Heart left ventricle (tissue), 16 donors: ENCODE measurements at regions not wholly inside any gene's neighbourhood (a gene's known extent, or its start where the extent isn't known, plus 50 kb on each side); places are given as distances from the start of the nearest gene placed in this dataset.

Source experiments
- ATAC-seq, 4 donors: fragments of 200-7000 bp; cut with Tn5 transposase; one replicate each; pipeline ENCODE4 v1.9.1; 2020 to 2022; ENCODE audit warnings: moderate library complexity in 4 of 4, mild to moderate bottlenecking in 3 of 4, moderate number of reproducible peaks in 1 of 4
- DNase-seq, 5 donors: peaks; one replicate each; pipeline ENCODE4 v3.0.0-alpha.2; 2020
- H3K27ac ChIP-seq, 12 donors: fragments of 200-600 bp; sonication (generic) in 4 of 12; one replicate each; pipeline versions ENCODE4 v1.5.0 to v1.8.0; 2016 to 2022; ENCODE audit warnings: mild to moderate bottlenecking in 2 of 12
- H3K27me3 ChIP-seq, 9 donors: fragments of 200-600 bp; sonication (generic) in 2 of 9; one replicate each; pipeline versions ENCODE4 v1.5.1 to v1.8.0; 2016 to 2022; ENCODE audit warnings: mild to moderate bottlenecking in 3 of 9
- H3K36me3 ChIP-seq, 9 donors: fragments of 200-600 bp; sonication (generic) in 2 of 9; one replicate each; pipeline versions ENCODE4 v1.5.0 to v1.8.0; 2018 to 2022; ENCODE audit warnings: mild to moderate bottlenecking in 2 of 9
- H3K4me1 ChIP-seq, 12 donors: fragments of 200-600 bp; sonication (generic) in 4 of 12; one replicate each; pipeline versions ENCODE4 v1.5.0 to v1.8.0; 2016 to 2022; ENCODE audit warnings: mild to moderate bottlenecking in 3 of 12
- H3K4me3 ChIP-seq, 12 donors: fragments of 200-600 bp; sonication (generic) in 4 of 12; one replicate each; pipeline versions ENCODE4 v1.5.0 to v1.8.0; 2017 to 2022; ENCODE audit warnings: mild to moderate bottlenecking in 9 of 12, moderate library complexity in 4 of 12
- H3K9me3 ChIP-seq, 12 donors: fragments of 200-600 bp; sonication (generic) in 4 of 12; one replicate each; pipeline versions ENCODE4 v1.5.0 to v1.8.0; 2016 to 2022; ENCODE audit warnings: mild to moderate bottlenecking in 1 of 12
- CTCF ChIP-seq, 12 donors: fragments of 200-600 bp; sonication (generic) in 4 of 12; IDR thresholded peaks; one replicate each; pipeline versions ENCODE4 v1.5.0 to v1.8.0; 2018 to 2022; ENCODE audit warnings: antibody characterized with exemption in 12 of 12, mild to moderate bottlenecking in 5 of 12
- POLR2A ChIP-seq, 2 donors: fragments of 450-650 bp; IDR thresholded peaks; one replicate each; pipeline ENCODE4 v1.6.1; 2017; ENCODE audit warnings: antibody characterized with exemption in 2 of 2, mild to moderate bottlenecking in 2 of 2, moderate library complexity in 2 of 2
- WGBS, 4 donors: extraction: QIAGEN DNeasy Blood & Tissue Kit in 2 of 4; methylation state at CpG; one replicate each; pipeline versions ENCODE4 v1.1.5 to v1.1.7; 2013 to 2018; 5-methylcytosine and 5-hydroxymethylcytosine counted together
- intact Hi-C, 10 donors: fragments of 100-400 bp; cut with DNase I; formaldehyde crosslinking; loops; one replicate each; pipeline versions ENCODE4 v1.11.1 to v1.14.2; 2022
- donor health status: ischemic (EF 13 %, LVEDD 7.1; RV severe dilation, severe dysfunction).
- donor health status: healthy with polysubstance abuse.
- donor health status: DM: no; HTN: yes; CAD: no.
- donor health status: DM: no; HTN: no; CAD: no.
- donor health status: ischemic (EF 25% LVEDD 6.9; RV normal size, moderate dysfunction).
- donor health status: ischemic (EF 25% LVEDD 5.7; RV mildly dilated, moderate dysfunction).
- donor health status: healthy.
- donor health status: DM: yes; HTN: yes; CAD: no.
- donor health status: ischemic (EF 35%, LVEDD 5.7; RV mildly dilated, moderate dysfunction).
- donor health status: nonischemic (EF 11% LVEDD 7.7; RV severe dilation, severe dysfunction).
- donor health status: DM: yes; HTN: yes; CAD: no.
- donor health status: PGD.
- donor health status: ischemic (EF 29% LVEDD 5.4; RV normal size, mild dysfunction).
- donor health status: nonischemic (EF 23%, LVEDD 6.1; RV moderate dilation, normal function).

GRCh38 chr6:1176567-1176966, 135.3 kb upstream of the FOXQ1 start:
- 72 to 87% (median 84%) methylated on average over 6 of the region's 6 CpGs for WGBS, 4 donors
- no peak for TF ChIP-seq CTCF (IDR thresholded peaks at IDR 0.05)
- no peak for TF ChIP-seq POLR2A (IDR thresholded peaks at IDR 0.05)

GRCh38 chr6:1175877-1176276, 136.0 kb upstream of the FOXQ1 start:
- H3K27ac ChIP-seq = no peak overlapping the region
- intact Hi-C loops = no loop called here
- H3K4me1 ChIP-seq = no peaks in the 10 kb centered on the region
- no peaks in the 10 kb centered on the region for H3K36me3 ChIP-seq
- TF ChIP-seq POLR2A (IDR thresholded peaks at IDR 0.05) (no peak), CTCF (IDR thresholded peaks at IDR 0.05) (no peak)
- no peaks in the 10 kb centered on the region for H3K9me3 ChIP-seq
- peaks cover 0 to 5% (median 0%) of the 10 kb centered on the region in 9 donors for H3K27me3 ChIP-seq
- H3K4me3 ChIP-seq = no peak overlapping the region
- ATAC-seq (no peak), DNase-seq (no peak)
- 73 to 83% (median 76%) methylated on average over 4 of the region's 4 CpGs for WGBS, 4 donors

More at GRCh38 chr6:1176567-1176966, 135.3 kb upstream of the FOXQ1 start:
- DNase-seq (no peak), ATAC-seq (no peak)
- no peaks in the 10 kb centered on the region for H3K36me3 ChIP-seq
- H3K4me1 ChIP-seq = no peaks in the 10 kb centered on the region
- H3K27me3 ChIP-seq = peaks cover 0 to 5% (median 0%) of the 10 kb centered on the region in 9 donors
- intact Hi-C loops = no loop called here
- no peaks in the 10 kb centered on the region for H3K9me3 ChIP-seq
- H3K27ac ChIP-seq = no peak overlapping the region
- no peak overlapping the region for H3K4me3 ChIP-seq

- TF ChIP-seq CTCF (IDR thresholded peaks at IDR 0.05) (no peak), POLR2A (IDR thresholded peaks at IDR 0.05) (no peak)
- WGBS, 4 donors = 37 to 42% (median 38%) methylated on average over 8 of the region's 8 CpGs
- H3K4me1 ChIP-seq = no peaks in the 10 kb centered on the region
- peaks cover 0 to 7% (median 0%) of the 10 kb centered on the region in 9 donors for H3K27me3 ChIP-seq
- H3K9me3 ChIP-seq = no peaks in the 10 kb centered on the region
- H3K27ac ChIP-seq = no peak overlapping the region
- ATAC-seq (no peak), DNase-seq (peak in 1 of 5 donors; percentile 24)
- no peak overlapping the region for H3K4me3 ChIP-seq
- intact Hi-C loops = no loop called here
- H3K36me3 ChIP-seq = no peaks in the 10 kb centered on the region
Observed at GRCh38 chr6:1170794-1171193, 141.1 kb upstream of the FOXQ1 start.

GRCh38 chr6:1164600-1164999, 147.3 kb upstream of the FOXQ1 start:
- no peaks in the 10 kb centered on the region for H3K36me3 ChIP-seq
- H3K4me1 ChIP-seq = no peaks in the 10 kb centered on the region
- intact Hi-C loops = no loop called here
- H3K4me3 ChIP-seq = no peak overlapping the region
- ATAC-seq = no peak
- H3K27ac ChIP-seq = no peak overlapping the region
- TF ChIP-seq CTCF (IDR thresholded peaks at IDR 0.05) = no peak
- TF ChIP-seq POLR2A (IDR thresholded peaks at IDR 0.05) = no peak
- no peak for DNase-seq
- H3K27me3 ChIP-seq = peaks cover 0 to 27% (median 0%) of the 10 kb centered on the region in 9 donors
- H3K9me3 ChIP-seq = no peaks in the 10 kb centered on the region
- 63 to 77% (median 72%) methylated on average over 5 of the region's 5 CpGs for WGBS, 4 donors
